ENCODE measurements at regions not wholly inside any gene's neighbourhood (a gene's known extent, or its start where the extent isn't known, plus 50 kb on each side); places are given as distances from the start of the nearest gene placed in this dataset.

- DNase-seq, result no peak
- peaks cover 0 to 3% (median 2%) of the 10 kb centered on the region in 3 donors for H3K9me3 ChIP-seq (ENCODE audit: control extremely low read depth in 1 of 3, control insufficient read depth in 2 of 3, insufficient read depth in 1 of 3, low read length in 2 of 3)
- H3K27me3 ChIP-seq (replicated peaks in 1 of 4; ENCODE audit: control extremely low read depth in 1 of 4, control insufficient read depth in 3 of 4, insufficient read depth in 4 of 4, low read length in 3 of 4), result no peaks in the 10 kb centered on the region
- H3K4me3 ChIP-seq (ENCODE audit: control extremely low read depth in 1 of 5, extremely low read depth in 1 of 5, insufficient read depth in 1 of 5, low read depth in 2 of 5, low read length in 4 of 5), result no peak overlapping the region
- peaks cover 5% of the 10 kb centered on the region for H3K9me3 Mint-ChIP-seq (ENCODE audit: insufficient read depth)
- intact Hi-C loops (cut with micrococcal nuclease), result no loop called here
- no peak overlapping the region for H3K4me2 ChIP-seq (replicated peaks; ENCODE audit: low read depth, low read length, poor library complexity, severe bottlenecking)
- no CpG with 5 or more reads among the region's 3 CpGs for WGBS (ENCODE audit: insufficient coverage)
- no peaks in the 10 kb centered on the region for H3K36me3 ChIP-seq (replicated peaks in 1 of 2; ENCODE audit: control extremely low read depth in 1 of 2, control insufficient read depth in 1 of 2, extremely low read depth in 1 of 2, insufficient read depth in 2 of 2, low read length in 1 of 2)
- ChIA-PET POLR2A (no interaction called here), CTCF (no interaction called here)
- H3K4me1 Mint-ChIP-seq, result no peaks in the 10 kb centered on the region
- H3K4me3 Mint-ChIP-seq, result no peak overlapping the region
- H2AFZ ChIP-seq (ENCODE audit: insufficient read depth, low read depth, low read length, poor library complexity, severe bottlenecking), result no peak overlapping the region
- H3K27me3 Mint-ChIP-seq, result no peaks in the 10 kb centered on the region
- no peaks in the 10 kb centered on the region for H3K4me1 ChIP-seq (ENCODE audit: control insufficient read depth in 2 of 2, insufficient read depth in 2 of 2, low read length in 2 of 2)
- H3K27ac Mint-ChIP-seq, result no peak overlapping the region
- no peak for ATAC-seq (ENCODE audit: low read depth)
- H4K20me1 ChIP-seq (ENCODE audit: control insufficient read depth, insufficient read depth, low read length, poor library complexity, severe bottlenecking), result no peaks in the 10 kb centered on the region
- TF ChIP-seq CTCF (IDR thresholded peaks at IDR 0.05) (no peak), EZH2 (IDR thresholded peaks at IDR 0.05; ENCODE audit: borderline replicate concordance, insufficient read depth, low read depth, low read length, poor library complexity, severe bottlenecking) (no peak)
- H3K27ac ChIP-seq (ENCODE audit: low read length in 2 of 2), result no peak overlapping the region
- H3K9ac ChIP-seq (ENCODE audit: low read length), result no peak overlapping the region
- no peaks in the 10 kb centered on the region for H3K79me2 ChIP-seq (ENCODE audit: control insufficient read depth, insufficient read depth, low read length)
Observed at GRCh38 chr2:125596612-125597011, 1059.3 kb upstream of the GYPC start.

GRCh38 chr2:125615438-125615837 lies 1040.5 kb upstream of the GYPC start:
- WGBS (ENCODE audit: insufficient coverage), result no CpG with 5 or more reads among the region's 3 CpGs
- Histone ChIP-seq H3K9me3 (ENCODE audit: control extremely low read depth in 1 of 3, control insufficient read depth in 2 of 3, insufficient read depth in 1 of 3, low read length in 2 of 3) (peaks cover 0 to 4% (median 0%) of the 10 kb centered on the region in 3 donors), H3K9ac (ENCODE audit: low read length) (no peak overlapping the region), H3K4me3 (ENCODE audit: control extremely low read depth in 1 of 5, extremely low read depth in 1 of 5, insufficient read depth in 1 of 5, low read depth in 2 of 5, low read length in 4 of 5) (no peak overlapping the region), H3K27ac (ENCODE audit: low read length in 2 of 2) (no peak overlapping the region), H2AFZ (ENCODE audit: insufficient read depth, low read depth, low read length, poor library complexity, severe bottlenecking) (no peak overlapping the region), H3K27me3 (replicated peaks in 1 of 4; ENCODE audit: control extremely low read depth in 1 of 4, control insufficient read depth in 3 of 4, insufficient read depth in 4 of 4, low read length in 3 of 4) (no peaks in the 10 kb centered on the region), H3K4me1 (ENCODE audit: control insufficient read depth in 2 of 2, insufficient read depth in 2 of 2, low read length in 2 of 2) (no peaks in the 10 kb centered on the region), H4K20me1 (ENCODE audit: control insufficient read depth, insufficient read depth, low read length, poor library complexity, severe bottlenecking) (no peaks in the 10 kb centered on the region), H3K79me2 (ENCODE audit: control insufficient read depth, insufficient read depth, low read length) (no peaks in the 10 kb centered on the region), H3K36me3 (replicated peaks in 1 of 2; ENCODE audit: control extremely low read depth in 1 of 2, control insufficient read depth in 1 of 2, extremely low read depth in 1 of 2, insufficient read depth in 2 of 2, low read length in 1 of 2) (no peaks in the 10 kb centered on the region), H3K4me2 (replicated peaks; ENCODE audit: low read depth, low read length, poor library complexity, severe bottlenecking) (no peak overlapping the region)
- no peak for TF ChIP-seq EZH2 (IDR thresholded peaks at IDR 0.05; ENCODE audit: borderline replicate concordance, insufficient read depth, low read depth, low read length, poor library complexity, severe bottlenecking)
- no peak for TF ChIP-seq CTCF (IDR thresholded peaks at IDR 0.05)
- no peak overlapping the region for H3K4me3 Mint-ChIP-seq
- CTCF ChIA-PET, result no interaction called here
- ATAC-seq (ENCODE audit: low read depth), result no peak
- no peak overlapping the region for H3K27ac Mint-ChIP-seq
- no peaks in the 10 kb centered on the region for H3K4me1 Mint-ChIP-seq
- DNase-seq, result no peak
- H3K27me3 Mint-ChIP-seq, result no peaks in the 10 kb centered on the region
- intact Hi-C loops (cut with micrococcal nuclease), result no loop called here
- peaks cover 7% of the 10 kb centered on the region for H3K9me3 Mint-ChIP-seq (ENCODE audit: insufficient read depth)
- POLR2A ChIA-PET, result no interaction called here
